T-helper 17 cell (primary cell): ENCODE measurements at regions not wholly inside any gene's neighbourhood (a gene's known extent, or its start where the extent isn't known, plus 50 kb on each side); places are given as distances from the start of the nearest gene placed in this dataset.
"Not testable (repeated sequence)": the region's sequence is repeated elsewhere in the genome, so short reads cannot be mapped to it uniquely, and the experiment has no call there.

Experiments used
- ATAC-seq: fragments of 150-1000 bp; cut with Tn5 transposase; 2 replicates; pipeline ENCODE4 v1.10.0; 2021; ENCODE audit warnings: mild to moderate bottlenecking, moderate library complexity
- DNase-seq, 3 donors: peaks; one replicate each; pipeline versions ENCODE4 v3.0.0 to v3.0.0-alpha.2; 2020 to 2021
- H3K9me3 ChIP-seq: one replicate; pipeline ENCODE4 v1.7.0; 2013; ENCODE audit warnings: low read length, mild to moderate bottlenecking; ENCODE audit not compliant: control insufficient read depth, poor library complexity, severe bottlenecking
- H3K27ac Mint-ChIP-seq: one replicate; pipeline ENCODE4 v1.8.0; 2022; ENCODE audit warnings: mild to moderate bottlenecking, moderate library complexity, mixed read lengths
- H3K27me3 Mint-ChIP-seq: one replicate; pipeline ENCODE4 v1.8.0; 2022; ENCODE audit warnings: mixed read lengths
- H3K36me3 Mint-ChIP-seq: one replicate; pipeline ENCODE4 v1.8.0; 2022; ENCODE audit warnings: low read depth, mixed read lengths
- H3K4me1 Mint-ChIP-seq: one replicate; pipeline ENCODE4 v1.8.0; 2022; ENCODE audit warnings: mild to moderate bottlenecking, mixed read lengths
- H3K4me3 Mint-ChIP-seq: one replicate; pipeline ENCODE4 v1.8.0; 2022; ENCODE audit warnings: mild to moderate bottlenecking, moderate library complexity, mixed read lengths

DNA sequence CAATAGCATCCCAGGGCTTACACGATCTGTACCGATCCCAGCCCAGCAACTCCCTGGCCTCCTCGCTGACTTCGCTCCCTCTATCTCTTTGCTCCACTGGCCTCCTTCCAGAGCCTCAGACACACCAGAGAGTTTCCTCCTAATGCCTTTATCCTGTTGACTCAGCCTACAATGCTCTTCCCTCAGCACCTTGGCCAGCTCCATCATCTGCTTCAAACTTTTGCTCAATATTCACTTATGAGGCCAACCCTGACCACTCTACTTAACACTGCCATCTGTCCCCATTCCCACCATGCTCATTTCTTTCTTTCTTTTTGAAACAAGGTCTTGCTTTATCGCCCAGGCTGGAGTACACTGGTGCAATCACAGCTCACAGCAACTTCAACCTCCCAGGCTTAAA lies 180.9 kb downstream of the CEP170 start:
- not testable (repeated sequence) for H3K27ac Mint-ChIP-seq, H3K27me3 Mint-ChIP-seq, H3K9me3 ChIP-seq, ATAC-seq, H3K4me1 Mint-ChIP-seq, H3K36me3 Mint-ChIP-seq, H3K4me3 Mint-ChIP-seq, DNase-seq

DNA sequence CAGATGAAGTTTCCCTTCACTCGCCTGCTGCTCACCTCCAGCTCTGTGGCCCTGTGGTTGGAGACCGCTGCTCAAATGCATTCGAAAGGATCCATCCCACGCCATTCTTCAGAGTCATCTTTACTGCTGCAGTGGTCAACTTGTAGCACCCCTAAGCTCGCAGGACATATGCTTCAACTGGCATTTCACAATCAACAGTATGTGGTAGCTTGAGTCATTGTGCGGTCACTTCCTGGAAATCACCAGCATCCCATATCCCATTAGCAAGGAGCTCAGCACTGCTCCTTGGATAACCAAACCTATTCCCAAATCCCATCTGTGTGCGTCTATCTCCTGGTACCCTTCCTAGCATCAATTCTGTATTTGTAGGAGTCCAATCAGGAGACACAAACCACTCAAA lies 188.0 kb downstream of the CEP170 start:
- not testable (repeated sequence) for ATAC-seq

DNA sequence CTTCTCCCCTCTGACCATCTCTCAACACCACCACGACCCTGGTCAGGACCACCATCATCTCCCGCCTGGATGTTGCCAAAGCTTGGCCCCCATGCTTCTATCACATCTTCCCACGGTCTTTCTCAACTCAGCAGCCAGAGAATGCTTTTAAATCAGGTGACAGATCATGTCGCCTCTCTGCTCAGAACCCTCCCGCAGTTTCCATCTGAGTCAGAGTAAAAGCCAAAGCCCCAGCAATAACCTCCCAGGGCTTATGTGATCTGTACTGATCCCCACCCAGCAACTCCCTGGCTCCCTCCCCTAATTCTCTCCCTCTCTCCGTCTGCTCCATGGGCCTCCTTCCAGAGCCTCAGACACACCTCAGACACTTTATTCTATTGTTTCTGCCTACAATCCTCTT lies 193.1 kb downstream of the CEP170 start:
- not testable (repeated sequence) for H3K4me1 Mint-ChIP-seq, H3K27ac Mint-ChIP-seq, H3K4me3 Mint-ChIP-seq, DNase-seq, H3K9me3 ChIP-seq, ATAC-seq, H3K36me3 Mint-ChIP-seq, H3K27me3 Mint-ChIP-seq

More for the DNA sequence above, 188.0 kb downstream of the CEP170 start:
- not testable (repeated sequence) for H3K36me3 Mint-ChIP-seq, H3K4me1 Mint-ChIP-seq, H3K9me3 ChIP-seq, H3K27me3 Mint-ChIP-seq, DNase-seq, H3K27ac Mint-ChIP-seq, H3K4me3 Mint-ChIP-seq

DNA sequence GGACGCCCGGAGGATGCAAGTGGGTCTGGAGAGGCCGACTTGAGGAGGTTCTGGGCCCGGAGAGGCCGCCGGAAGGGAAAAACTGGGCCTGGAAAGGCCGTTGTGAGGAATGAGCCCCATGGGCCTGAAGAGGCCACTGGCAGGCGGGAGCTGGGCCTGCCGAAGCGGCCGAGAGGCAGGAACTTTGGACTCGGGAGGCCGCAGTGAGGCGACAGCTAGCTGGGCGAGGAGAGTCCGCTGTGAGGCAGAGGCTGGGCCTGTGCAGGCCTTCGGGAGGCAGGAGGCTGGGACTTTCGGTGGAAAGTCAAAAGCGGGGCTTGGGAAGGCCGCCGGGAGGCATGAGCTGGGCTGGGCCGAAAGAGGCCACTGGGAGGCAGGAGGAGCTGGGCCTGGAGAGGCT lies 199.6 kb downstream of the CEP170 start:
- not testable (repeated sequence) for H3K4me3 Mint-ChIP-seq, H3K36me3 Mint-ChIP-seq

GRCh38 chr1:243055091-243055490 lies 200.0 kb downstream of the CEP170 start:
- not testable (repeated sequence) for H3K27ac Mint-ChIP-seq, DNase-seq, H3K36me3 Mint-ChIP-seq, H3K4me3 Mint-ChIP-seq, H3K27me3 Mint-ChIP-seq, ATAC-seq, H3K9me3 ChIP-seq, H3K4me1 Mint-ChIP-seq

More for the DNA sequence above, 199.6 kb downstream of the CEP170 start:
- not testable (repeated sequence) for ATAC-seq, H3K27me3 Mint-ChIP-seq, H3K9me3 ChIP-seq, H3K4me1 Mint-ChIP-seq, H3K27ac Mint-ChIP-seq, DNase-seq

- not testable (repeated sequence) for H3K4me1 Mint-ChIP-seq, H3K36me3 Mint-ChIP-seq, DNase-seq, H3K4me3 Mint-ChIP-seq, ATAC-seq, H3K27ac Mint-ChIP-seq, H3K27me3 Mint-ChIP-seq, H3K9me3 ChIP-seq
Observed at GRCh38 chr1:243054681-243055080, 200.4 kb downstream of the CEP170 start.

GRCh38 chr1:243053048-243053447 lies 202.0 kb downstream of the CEP170 start:
- not testable (repeated sequence) for H3K4me3 Mint-ChIP-seq, H3K36me3 Mint-ChIP-seq, ATAC-seq, H3K9me3 ChIP-seq, H3K4me1 Mint-ChIP-seq, H3K27me3 Mint-ChIP-seq, H3K27ac Mint-ChIP-seq, DNase-seq

DNA sequence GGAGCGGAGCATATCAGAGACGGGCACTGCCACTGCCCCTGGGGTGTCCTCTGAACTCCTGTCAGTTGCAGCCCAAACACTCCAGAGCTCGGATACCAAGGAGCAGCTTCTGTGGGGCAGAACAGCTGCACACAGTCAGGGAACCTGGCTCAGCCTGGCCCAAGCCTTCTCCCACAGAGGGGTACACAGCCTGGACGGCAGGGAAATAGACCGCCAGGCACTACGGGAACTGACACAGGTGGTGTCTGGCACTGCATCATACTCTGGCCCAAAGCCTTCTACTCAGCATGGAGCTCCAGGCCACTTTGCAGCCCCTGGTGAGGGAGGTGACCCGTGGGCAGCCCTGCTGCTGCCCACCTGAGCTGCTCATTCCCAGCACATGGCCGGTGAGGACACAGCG lies 204.5 kb downstream of the CEP170 start:
- DNase-seq, H3K9me3 ChIP-seq, H3K4me3 Mint-ChIP-seq, ATAC-seq, H3K4me1 Mint-ChIP-seq, H3K27ac Mint-ChIP-seq, H3K27me3 Mint-ChIP-seq, H3K36me3 Mint-ChIP-seq: not testable (repeated sequence)

DNA sequence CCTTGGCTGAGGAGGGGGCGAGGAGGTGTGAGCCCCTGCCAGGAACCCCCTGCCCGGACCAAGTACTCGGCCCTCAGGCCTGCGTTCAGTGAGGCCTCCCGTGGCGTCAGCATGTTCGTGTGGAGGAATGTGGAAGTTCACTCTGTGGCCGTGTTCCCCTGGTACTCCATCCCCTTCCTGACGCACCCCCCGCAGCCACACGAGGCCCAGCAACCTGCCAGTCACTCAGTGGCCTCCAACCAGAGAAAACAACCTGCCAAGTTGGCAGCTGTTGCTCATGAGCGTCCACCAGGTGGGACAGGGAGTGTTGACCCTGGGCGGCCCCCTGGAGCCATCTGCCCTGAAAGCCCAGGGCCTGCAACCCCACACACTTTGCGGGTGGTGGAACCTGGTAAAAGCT lies 205.4 kb downstream of the CEP170 start:
- H3K36me3 Mint-ChIP-seq, H3K4me1 Mint-ChIP-seq, H3K27ac Mint-ChIP-seq, H3K27me3 Mint-ChIP-seq, DNase-seq, ATAC-seq, H3K4me3 Mint-ChIP-seq, H3K9me3 ChIP-seq: not testable (repeated sequence)

DNA sequence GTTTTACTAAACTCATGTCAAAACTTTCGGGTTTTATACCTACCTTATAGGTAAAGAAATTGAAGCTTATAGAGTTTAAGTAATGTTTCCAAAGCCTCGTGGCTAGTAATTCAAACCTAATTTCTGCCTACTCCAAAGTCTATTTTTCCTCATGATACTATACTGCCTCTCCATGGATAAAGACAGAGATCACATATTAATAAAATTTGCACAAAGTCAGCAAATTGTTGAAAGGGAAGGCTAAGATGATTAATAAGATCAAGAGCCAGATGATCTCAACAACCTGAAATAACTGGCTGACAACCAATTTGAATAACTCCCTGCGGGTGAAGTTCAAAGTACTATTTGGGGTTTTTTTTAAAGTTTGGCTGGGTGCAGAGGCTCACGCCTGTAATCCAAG lies 233.7 kb downstream of the CEP170 start:
- H3K9me3 ChIP-seq, H3K27ac Mint-ChIP-seq, DNase-seq, H3K4me3 Mint-ChIP-seq, ATAC-seq, H3K27me3 Mint-ChIP-seq, H3K36me3 Mint-ChIP-seq, H3K4me1 Mint-ChIP-seq: not testable (repeated sequence)

DNA sequence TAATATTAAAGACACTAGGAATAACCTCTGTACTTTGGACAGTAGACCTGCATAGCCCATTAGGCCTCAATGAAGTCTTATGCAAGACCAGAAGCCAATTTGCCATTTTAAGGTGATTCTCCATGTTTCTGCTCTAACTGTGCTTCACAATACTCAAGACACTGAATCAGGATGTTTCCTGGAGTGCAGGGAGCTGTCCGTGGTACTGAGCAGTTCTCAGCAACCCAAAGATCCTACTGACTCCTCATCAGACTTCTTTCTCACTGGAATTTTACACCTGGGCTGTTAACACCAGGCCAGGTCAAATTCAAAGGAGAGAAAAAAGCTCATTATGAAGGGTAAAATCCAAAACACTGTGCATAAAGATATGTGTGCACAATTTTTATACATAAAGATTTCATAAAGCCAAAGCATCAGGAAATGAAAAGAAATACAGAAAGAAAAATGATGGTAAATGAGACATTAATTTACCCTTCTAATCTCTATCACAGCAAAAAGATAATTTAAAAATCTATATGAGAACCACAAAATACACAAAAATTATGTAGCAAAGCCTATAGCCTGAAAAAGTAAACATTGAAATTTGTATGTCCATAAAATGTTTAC lies 235.9 kb downstream of the CEP170 start:
- not testable (repeated sequence) for H3K36me3 Mint-ChIP-seq, H3K4me1 Mint-ChIP-seq, DNase-seq, H3K27me3 Mint-ChIP-seq, H3K4me3 Mint-ChIP-seq, H3K9me3 ChIP-seq, H3K27ac Mint-ChIP-seq, ATAC-seq

DNA sequence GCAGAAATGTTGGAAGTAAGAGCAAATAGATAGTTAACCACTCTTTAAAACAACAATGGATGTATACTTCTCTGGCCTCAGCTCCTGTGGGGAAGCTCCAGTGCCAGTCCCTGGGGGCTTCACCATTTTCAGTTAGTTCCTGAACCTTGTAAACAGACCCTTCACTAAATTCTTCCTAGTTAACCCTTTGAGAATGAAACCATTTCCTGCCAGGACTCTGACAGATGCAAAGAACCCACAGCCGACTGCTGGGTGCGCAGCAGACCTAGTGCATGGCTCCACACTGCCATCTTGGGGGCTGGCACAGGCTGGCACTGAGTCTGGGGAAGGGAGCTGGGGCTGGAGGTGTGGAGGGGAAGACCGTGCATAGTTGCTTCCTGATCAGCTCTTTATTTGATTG lies 244.4 kb downstream of the CEP170 start:
- not testable (repeated sequence) for H3K27ac Mint-ChIP-seq, H3K9me3 ChIP-seq, H3K36me3 Mint-ChIP-seq, H3K27me3 Mint-ChIP-seq, H3K4me3 Mint-ChIP-seq, H3K4me1 Mint-ChIP-seq, DNase-seq, ATAC-seq

GRCh38 chr1:243001003-243001402 lies 254.1 kb downstream of the CEP170 start:
- not testable (repeated sequence) for DNase-seq, H3K36me3 Mint-ChIP-seq, H3K27ac Mint-ChIP-seq, H3K9me3 ChIP-seq, H3K4me1 Mint-ChIP-seq, H3K27me3 Mint-ChIP-seq, H3K4me3 Mint-ChIP-seq, ATAC-seq

DNA sequence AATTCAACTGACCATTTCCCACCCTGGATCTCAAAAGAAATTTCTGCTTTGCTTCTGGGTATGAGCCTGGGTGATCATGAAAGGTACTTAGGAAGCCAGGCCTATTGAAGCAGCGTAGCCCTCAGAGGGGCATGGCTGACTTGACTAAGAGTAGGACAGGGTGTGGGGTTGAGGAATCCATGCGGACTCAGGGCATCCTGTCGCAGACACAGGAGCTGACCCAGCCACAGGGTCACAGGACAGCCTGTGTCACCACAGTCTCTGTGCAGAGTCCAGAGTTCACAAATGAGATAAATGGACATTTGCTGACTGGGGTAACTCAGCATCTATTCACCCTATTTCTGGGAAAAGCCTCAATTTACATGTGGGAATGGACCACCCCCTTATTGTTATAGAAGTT lies 262.3 kb downstream of the CEP170 start:
- not testable (repeated sequence) for H3K4me3 Mint-ChIP-seq, H3K36me3 Mint-ChIP-seq, DNase-seq, H3K4me1 Mint-ChIP-seq, H3K27me3 Mint-ChIP-seq, ATAC-seq, H3K9me3 ChIP-seq, H3K27ac Mint-ChIP-seq
